Epithelial cell of esophagus (primary cell): ENCODE measurements at regions not wholly inside any gene's neighbourhood (a gene's known extent, or its start where the extent isn't known, plus 50 kb on each side); places are given as distances from the start of the nearest gene placed in this dataset.

Experiments
- DNase-seq: peaks from one replicate; pipeline ENCODE4 v3.0.0; 2010; ENCODE audit warnings: low read depth
- H3K4me3 ChIP-seq: 2 replicates; pipeline ENCODE4 v1.5.1; 2011; ENCODE audit warnings: mild to moderate bottlenecking, low read length, control low read depth
- CTCF ChIP-seq: IDR thresholded peaks from 2 replicates; pipeline ENCODE4 v1.5.1; 2011; ENCODE audit warnings: low read depth, mild to moderate bottlenecking, low read length, control low read depth, inconsistent platforms; ENCODE audit not compliant: insufficient read depth; ENCODE audit errors: missing control alignments

GRCh38 chr9:73871636-73872035 is 625.5 kb upstream of the RORB start:
- DNase-seq, result no peak
- H3K4me3 ChIP-seq, result no peak overlapping the region
- TF ChIP-seq CTCF, result no peak

- TF ChIP-seq CTCF, result no peak
- DNase-seq, result no peak
- H3K4me3 ChIP-seq, result no peak overlapping the region
These were observed 624.4 kb upstream of the RORB start for GRCh38 chr9:73872701-73873100.

- TF ChIP-seq CTCF, result no peak
- H3K4me3 ChIP-seq, result no peak overlapping the region
- no peak for DNase-seq
These were observed 617.0 kb upstream of the RORB start for GRCh38 chr9:73880101-73880500.

GRCh38 chr9:73889023-73889422 is 608.1 kb upstream of the RORB start:
- no peak overlapping the region for H3K4me3 ChIP-seq
- no peak for TF ChIP-seq CTCF
- DNase-seq, result no peak

- no peak overlapping the region for H3K4me3 ChIP-seq
- no peak for TF ChIP-seq CTCF
- no peak for DNase-seq
These were observed 606.4 kb upstream of the RORB start for GRCh38 chr9:73890685-73891277.

- TF ChIP-seq CTCF, result no peak
- H3K4me3 ChIP-seq, result no peak overlapping the region
- no peak for DNase-seq
These were observed 604.8 kb upstream of the RORB start for GRCh38 chr9:73892335-73892734.

GRCh38 chr9:73893230-73893629 is 603.9 kb upstream of the RORB start:
- DNase-seq, result no peak
- H3K4me3 ChIP-seq, result no peak overlapping the region
- TF ChIP-seq CTCF, result no peak
